Right lobe of liver (tissue), 6 donors: ENCODE measurements at regions not wholly inside any gene's neighbourhood (a gene's known extent, or its start where the extent isn't known, plus 50 kb on each side); places are given as distances from the start of the nearest gene placed in this dataset.

Experiments used
- ATAC-seq, 4 donors: fragments of 200-7000 bp; cut with Tn5 transposase; one replicate each; pipeline ENCODE4 v1.9.1; 2020; ENCODE audit warnings: mild to moderate bottlenecking in 4 of 4, moderate library complexity in 4 of 4
- DNase-seq, 3 donors: peaks; one replicate each; pipeline ENCODE4 v3.0.0-alpha.2; 2020
- H3K27ac ChIP-seq, 3 donors: fragments of 200-600 bp; one replicate each; pipeline ENCODE4 v1.8.0; 2022
- H3K27me3 ChIP-seq, 2 donors: fragments of 200-600 bp; one replicate each; pipeline ENCODE4 v1.8.0; 2022
- H3K36me3 ChIP-seq, 4 donors: fragments of 200-600 bp; sonication (generic) in 1 of 4; one replicate each; pipeline versions ENCODE4 v1.5.1 to v1.8.0; 2017 to 2022; ENCODE audit warnings: control low read depth in 1 of 4
- H3K4me1 ChIP-seq, 4 donors: fragments of 200-600 bp; sonication (generic) in 1 of 4; one replicate each; pipeline versions ENCODE4 v1.5.1 to v1.8.0; 2017 to 2022; ENCODE audit warnings: control low read depth in 1 of 4
- H3K4me3 ChIP-seq, 3 donors: fragments of 200-600 bp; one replicate each; pipeline ENCODE4 v1.8.0; 2022
- H3K9me3 ChIP-seq, 4 donors: fragments of 200-600 bp; sonication (generic) in 1 of 4; one replicate each; pipeline versions ENCODE4 v1.5.1 to v1.8.0; 2017 to 2022; ENCODE audit warnings: control low read depth in 1 of 4
- CTCF ChIP-seq, 4 donors: fragments of 200-600 bp in 3 of 4; fragments of 450-650 bp in 1 of 4; IDR thresholded peaks; one replicate each; pipeline versions ENCODE4 v1.5.1 to v1.8.0; 2016 to 2022; ENCODE audit warnings: antibody characterized with exemption in 4 of 4, mild to moderate bottlenecking in 2 of 4
- POLR2A ChIP-seq: fragments of 450-650 bp; IDR thresholded peaks from one replicate; pipeline ENCODE4 v1.6.1; 2017; ENCODE audit warnings: antibody characterized with exemption, mild to moderate bottlenecking
- WGBS: methylation state at CpG from one replicate; pipeline ENCODE4 v1.1.6; 2018; ENCODE audit warnings: low coverage, low lambda C conversion rate; ENCODE audit not compliant: insufficient coverage; ENCODE audit errors: missing lambda C conversion rate; 5-methylcytosine and 5-hydroxymethylcytosine counted together
- intact Hi-C, 2 donors: fragments of 100-400 bp; cut with DNase I; formaldehyde crosslinking; loops; one replicate each; pipeline versions ENCODE4 v1.11.2 to v1.14.1; 2022
- donor health status: DM: no; HTN: yes; CAD: no.
- donor health status: DM: no; HTN: no; CAD: no.
- donor health status: DM: no; HTN: no; CAD: no.
- donor health status: DM: no; HTN: yes; CAD: no.
- donor health status: DM: no; HTN: yes; CAD: no.

DNA sequence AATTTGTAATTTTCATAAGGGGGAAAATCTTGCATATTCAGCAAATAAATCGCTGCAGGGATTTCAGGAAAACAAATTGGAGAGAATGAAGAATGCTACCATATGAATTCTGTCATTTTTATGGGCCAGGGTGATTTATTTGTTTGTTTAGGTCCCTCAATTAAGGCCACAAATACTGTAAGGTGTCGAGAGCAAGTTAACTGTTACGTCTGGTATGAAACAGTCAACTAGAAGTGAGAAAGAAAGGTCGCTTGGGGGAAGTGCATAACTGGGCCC lies 166.9 kb upstream of the TSHZ2 start:
- no peaks in the 10 kb centered on the region for H3K36me3 ChIP-seq
- no peak overlapping the region for H3K4me3 ChIP-seq
- intact Hi-C loops: no loop called here
- no peak overlapping the region for H3K27ac ChIP-seq
- ATAC-seq (no peak), DNase-seq (no peak)
- no peaks in the 10 kb centered on the region for H3K9me3 ChIP-seq
- WGBS: 73% methylated on average over 4 of the region's 4 CpGs
- TF ChIP-seq POLR2A (no peak), CTCF (IDR thresholded peaks at IDR 0.05) (no peak)
- H3K27me3 ChIP-seq: no peaks in the 10 kb centered on the region
- no peaks in the 10 kb centered on the region for H3K4me1 ChIP-seq

GRCh38 chr20:52804497-52805295 lies 167.5 kb upstream of the TSHZ2 start:
- H3K9me3 ChIP-seq: no peaks in the 10 kb centered on the region
- intact Hi-C loops: no loop called here
- H3K4me3 ChIP-seq: no peak overlapping the region
- H3K4me1 ChIP-seq: no peaks in the 10 kb centered on the region
- ATAC-seq (no peak), DNase-seq (no peak)
- TF ChIP-seq CTCF (IDR thresholded peaks at IDR 0.05) (no peak), POLR2A (no peak)
- no peak overlapping the region for H3K27ac ChIP-seq
- 59% methylated on average over 13 of the region's 13 CpGs for WGBS
- no peaks in the 10 kb centered on the region for H3K36me3 ChIP-seq
- no peaks in the 10 kb centered on the region for H3K27me3 ChIP-seq

DNA sequence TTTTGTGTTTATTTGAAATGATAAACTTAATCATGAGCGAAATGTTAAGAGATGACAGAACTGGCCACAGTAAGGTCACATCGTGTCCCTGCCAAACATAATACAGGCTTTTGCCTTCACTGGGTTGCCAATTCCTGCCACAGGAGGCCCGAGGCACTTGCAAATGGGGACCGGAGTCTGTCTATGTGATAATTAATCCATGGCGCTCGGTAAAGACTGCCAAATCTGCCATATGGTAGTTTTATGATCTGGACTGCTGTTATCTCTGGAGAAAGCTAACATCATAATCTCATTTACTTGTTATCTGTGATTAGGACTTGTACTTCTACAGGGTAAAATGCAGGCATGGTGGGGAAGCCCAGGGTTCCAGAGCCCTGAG lies 170.5 kb upstream of the TSHZ2 start:
- ATAC-seq (no peak), DNase-seq (no peak)
- no peak overlapping the region for H3K27ac ChIP-seq
- no peaks in the 10 kb centered on the region for H3K9me3 ChIP-seq
- no peaks in the 10 kb centered on the region for H3K36me3 ChIP-seq
- H3K27me3 ChIP-seq: no peaks in the 10 kb centered on the region
- TF ChIP-seq CTCF (IDR thresholded peaks at IDR 0.05) (no peak), POLR2A (no peak)
- H3K4me1 ChIP-seq: no peaks in the 10 kb centered on the region
- 59% methylated on average over 4 of the region's 6 CpGs for WGBS
- H3K4me3 ChIP-seq: no peak overlapping the region
- intact Hi-C loops: no loop called here

DNA sequence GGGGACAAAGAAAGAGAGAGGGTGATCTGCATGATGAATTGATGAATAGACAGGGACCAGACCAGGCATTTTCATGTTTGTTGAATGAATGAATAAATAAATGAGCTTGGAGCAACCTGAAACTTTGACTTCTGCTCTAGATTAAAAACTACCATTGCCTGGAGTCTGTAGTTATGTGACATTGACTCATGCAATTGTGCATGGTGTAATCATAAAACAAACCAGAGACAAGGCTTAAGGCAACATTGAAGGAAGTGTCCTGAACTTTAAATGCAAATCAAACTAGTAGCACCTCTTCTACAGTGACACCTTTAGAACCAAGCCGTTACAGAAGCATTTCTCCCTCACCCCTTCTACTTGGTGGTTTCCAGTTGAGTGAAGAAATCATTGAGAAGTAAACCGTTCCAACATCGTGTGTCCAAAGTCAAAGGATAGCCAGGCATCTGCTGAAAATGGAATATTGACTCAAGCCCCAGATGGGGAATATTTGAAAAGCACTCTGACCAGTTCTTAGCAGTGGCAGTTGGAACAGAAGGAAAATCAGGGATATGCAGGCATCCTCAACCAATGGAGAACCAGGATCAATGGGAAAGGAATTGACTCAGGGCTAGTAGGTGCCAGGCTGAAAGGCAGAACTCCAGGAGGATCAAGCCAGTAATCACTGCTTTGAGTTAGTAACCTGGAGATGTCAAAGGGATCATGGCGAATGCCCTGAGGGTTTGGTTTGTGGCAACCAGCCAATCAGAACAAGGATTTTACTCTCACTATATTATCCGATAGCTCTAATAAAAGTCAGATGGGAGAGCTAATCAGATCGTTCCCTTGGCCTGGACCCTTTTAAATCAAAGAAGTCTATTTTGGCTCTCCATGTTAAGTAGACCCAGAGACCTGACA lies 171.2 kb upstream of the TSHZ2 start:
- WGBS: 60% methylated on average over 5 of the region's 6 CpGs

DNA sequence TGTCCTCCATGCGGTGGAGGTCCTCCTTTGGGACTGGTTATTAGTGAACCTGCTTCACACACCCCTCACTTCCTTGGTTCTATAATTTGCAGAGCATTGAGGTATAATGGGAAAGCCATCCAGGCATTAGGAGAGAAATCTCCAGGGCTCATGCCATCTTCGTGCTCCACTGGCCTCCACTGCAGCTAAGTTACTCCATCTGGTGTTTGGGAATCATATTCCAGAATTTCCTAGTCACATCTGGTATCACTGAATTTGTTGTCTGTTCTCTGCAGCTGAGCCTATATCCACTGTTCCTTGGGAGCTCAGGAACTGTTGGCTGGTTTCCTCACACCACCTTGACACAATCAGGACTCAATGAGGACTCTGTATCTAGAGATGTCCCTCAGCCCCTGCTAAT lies 173.0 kb upstream of the TSHZ2 start:
- WGBS: no CpG with 5 or more reads among the region's 2 CpGs
- Histone ChIP-seq H3K4me3 (no peak overlapping the region), H3K4me1 (no peaks in the 10 kb centered on the region), H3K27me3 (no peaks in the 10 kb centered on the region), H3K27ac (no peak overlapping the region), H3K36me3 (no peaks in the 10 kb centered on the region), H3K9me3 (no peaks in the 10 kb centered on the region)
- DNase-seq (no peak), ATAC-seq (no peak)
- intact Hi-C loops: no loop called here
- TF ChIP-seq POLR2A (no peak), CTCF (IDR thresholded peaks at IDR 0.05) (no peak)

More for the DNA sequence above, 171.2 kb upstream of the TSHZ2 start:
- H3K36me3 ChIP-seq: no peaks in the 10 kb centered on the region
- H3K4me3 ChIP-seq: no peak overlapping the region
- intact Hi-C loops: no loop called here
- H3K27ac ChIP-seq: no peak overlapping the region
- no peak for DNase-seq
- peak in 1 of 4 donors; percentile 74 for ATAC-seq
- no peaks in the 10 kb centered on the region for H3K27me3 ChIP-seq
- H3K4me1 ChIP-seq: no peaks in the 10 kb centered on the region
- no peak for TF ChIP-seq POLR2A
- no peaks in the 10 kb centered on the region for H3K9me3 ChIP-seq
